ENCODE measurements at regions not wholly inside any gene's neighbourhood (a gene's known extent, or its start where the extent isn't known, plus 50 kb on each side); places are given as distances from the start of the nearest gene placed in this dataset.
"Not testable (repeated sequence)": the region's sequence is repeated elsewhere in the genome, so short reads cannot be mapped to it uniquely, and the experiment has no call there.

- Mint-ChIP-seq H3K27me3 (ENCODE audit: insufficient read depth) (no peaks in the 10 kb centered on the region), H3K9me3 (peaks cover 24% of the 10 kb centered on the region), H3K4me3 (no peak overlapping the region), H3K4me1 (ENCODE audit: low read depth) (no peaks in the 10 kb centered on the region), H3K27ac (no peak overlapping the region), H3K36me3 (ENCODE audit: low read depth) (no peaks in the 10 kb centered on the region)
- intact Hi-C loops (cut with micrococcal nuclease), result no loop called here
- DNase-seq (ENCODE audit: low spot score), result no peak
These were observed 313.3 kb upstream of the SFSWAP start for GRCh38 chr12:131397493-131398181.

DNA sequence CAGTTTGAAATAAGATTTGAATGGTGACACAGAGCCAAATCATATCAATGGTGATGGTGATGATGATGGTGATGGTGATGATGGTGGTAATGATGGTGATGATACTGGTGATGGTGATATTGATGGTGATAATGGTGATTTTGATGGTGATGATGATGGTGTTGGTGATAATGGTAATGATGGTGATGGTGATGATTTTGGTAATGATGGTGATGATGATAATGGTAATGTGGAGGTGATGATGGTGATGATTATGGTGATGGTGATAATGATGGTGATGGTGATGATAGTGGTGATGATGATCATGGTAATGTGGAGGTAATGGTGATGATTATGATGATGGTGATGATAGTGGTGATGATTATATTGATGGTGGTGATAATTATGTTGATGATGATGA is 311.9 kb upstream of the SFSWAP start:
- H3K27me3 Mint-ChIP-seq (ENCODE audit: insufficient read depth), result no peaks in the 10 kb centered on the region
- no peaks in the 10 kb centered on the region for H3K36me3 Mint-ChIP-seq (ENCODE audit: low read depth)
- peaks cover 22% of the 10 kb centered on the region for H3K9me3 Mint-ChIP-seq
- H3K4me3 Mint-ChIP-seq, result no peak overlapping the region
- H3K4me1 Mint-ChIP-seq (ENCODE audit: low read depth), result no peaks in the 10 kb centered on the region
- no peak for DNase-seq (ENCODE audit: low spot score)
- intact Hi-C loops (cut with micrococcal nuclease), result no loop called here
- H3K27ac Mint-ChIP-seq, result no peak overlapping the region

DNA sequence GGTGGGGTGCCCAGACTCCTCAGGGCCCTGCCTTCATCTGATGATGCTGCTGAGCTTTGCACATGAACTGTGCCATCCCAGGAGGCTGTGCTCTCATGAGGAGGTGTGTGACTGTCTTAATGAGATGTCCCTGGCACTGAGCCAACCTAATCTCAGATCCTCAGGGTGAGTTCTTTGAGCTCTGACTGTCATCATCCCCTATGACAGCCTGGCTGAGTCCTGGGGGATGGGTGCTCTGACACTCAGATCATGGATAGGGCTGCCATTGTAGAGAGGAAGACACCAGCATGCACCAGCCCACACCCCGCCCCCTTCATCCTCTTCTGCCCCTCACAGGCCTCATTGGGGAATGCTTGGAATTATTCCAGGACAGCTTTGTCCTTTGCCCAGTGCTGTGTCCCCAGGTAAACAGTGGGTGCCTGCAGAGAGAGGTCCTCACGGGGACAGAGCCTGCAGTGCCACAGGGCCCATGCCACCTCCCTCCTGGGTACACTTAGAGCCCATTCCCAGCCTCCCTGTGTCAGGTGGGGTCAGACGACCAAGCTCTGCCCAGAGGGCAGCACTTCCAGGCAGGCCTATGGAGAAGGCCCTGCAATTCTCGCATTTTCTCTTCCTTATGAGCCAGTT is 310.1 kb upstream of the SFSWAP start:
- H3K4me1 Mint-ChIP-seq (ENCODE audit: low read depth); H3K36me3 Mint-ChIP-seq (ENCODE audit: low read depth); intact Hi-C loops (cut with micrococcal nuclease); DNase-seq (ENCODE audit: low spot score); H3K27ac Mint-ChIP-seq; H3K27me3 Mint-ChIP-seq (ENCODE audit: insufficient read depth); H3K4me3 Mint-ChIP-seq: not testable (repeated sequence)
- H3K9me3 Mint-ChIP-seq, result peaks cover 20% of the 10 kb centered on the region

DNA sequence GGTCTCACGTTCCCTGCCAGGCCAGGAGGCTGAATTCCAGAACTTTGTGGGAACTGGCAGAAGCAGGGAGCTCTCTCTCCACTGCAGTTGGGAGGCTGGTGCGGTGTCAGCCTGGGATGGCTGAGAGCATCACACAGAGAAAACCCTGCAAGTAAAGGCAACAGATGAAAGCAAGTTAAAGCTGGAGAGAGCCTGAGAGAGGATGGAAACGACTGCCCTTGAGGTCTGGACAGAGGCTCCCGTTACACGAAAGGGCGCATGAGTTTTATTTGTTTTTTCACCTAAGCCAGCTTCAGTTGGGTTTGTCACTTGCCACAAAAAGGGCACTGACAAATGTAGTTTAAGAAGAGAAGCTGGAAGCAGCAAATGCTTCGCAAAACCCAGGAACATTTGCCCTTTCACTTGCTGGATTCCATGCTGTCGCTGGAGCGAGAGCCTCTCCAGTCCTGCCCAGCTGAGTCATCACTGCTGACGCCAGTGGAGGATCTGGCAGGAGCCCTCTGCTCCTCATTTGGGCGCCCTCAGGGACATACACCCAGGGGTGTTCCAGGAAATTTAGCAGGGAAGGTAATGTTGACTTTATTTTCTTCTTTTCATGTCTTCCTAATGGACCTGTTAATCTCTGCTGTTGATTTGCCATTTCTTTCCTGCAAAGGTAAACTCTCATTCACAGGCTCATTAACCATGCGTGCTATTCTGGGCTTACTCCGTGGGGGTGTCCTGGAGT is 308.8 kb upstream of the SFSWAP start:
- intact Hi-C loops (cut with micrococcal nuclease); H3K4me3 Mint-ChIP-seq; H3K27me3 Mint-ChIP-seq (ENCODE audit: insufficient read depth); H3K36me3 Mint-ChIP-seq (ENCODE audit: low read depth); DNase-seq (ENCODE audit: low spot score); H3K4me1 Mint-ChIP-seq (ENCODE audit: low read depth); H3K27ac Mint-ChIP-seq: not testable (repeated sequence)
- peaks cover 15% of the 10 kb centered on the region for H3K9me3 Mint-ChIP-seq

DNA sequence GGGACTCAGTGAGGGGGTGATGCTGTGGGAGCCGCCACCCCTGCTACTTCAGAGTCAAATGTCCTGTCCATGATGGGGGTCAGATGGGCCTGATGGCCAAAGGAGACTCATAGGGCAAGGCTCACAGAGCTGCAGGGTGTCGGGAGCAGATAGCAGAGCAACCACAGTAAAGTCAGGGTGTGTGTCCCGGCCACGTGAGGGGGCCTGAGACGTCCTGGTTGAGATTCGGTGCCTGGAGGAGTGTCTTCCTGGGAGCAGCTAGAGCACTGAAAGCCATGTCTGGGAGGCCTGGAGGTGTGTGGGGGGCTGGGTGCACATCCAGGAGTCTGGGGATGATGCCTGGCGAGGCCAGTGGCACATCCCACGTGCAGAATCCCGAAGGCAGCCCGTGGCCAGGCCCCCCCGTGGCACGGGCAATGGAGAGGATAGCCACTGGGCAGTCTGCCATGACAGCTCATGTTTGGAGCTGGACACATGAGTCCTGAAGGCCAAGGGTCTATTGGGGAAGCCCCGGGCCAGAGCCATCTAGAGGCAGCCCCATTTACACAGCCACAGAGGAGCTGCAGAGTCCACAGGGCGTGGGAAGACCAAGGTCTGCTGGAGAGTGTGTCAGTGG is 308.0 kb upstream of the SFSWAP start:
- H3K27ac Mint-ChIP-seq, result no peak overlapping the region
- intact Hi-C loops (cut with micrococcal nuclease), result no loop called here
- H3K4me1 Mint-ChIP-seq (ENCODE audit: low read depth), result no peaks in the 10 kb centered on the region
- H3K9me3 Mint-ChIP-seq, result peaks cover 13% of the 10 kb centered on the region
- H3K27me3 Mint-ChIP-seq (ENCODE audit: insufficient read depth), result no peaks in the 10 kb centered on the region
- H3K4me3 Mint-ChIP-seq, result no peak overlapping the region
- DNase-seq (ENCODE audit: low spot score), result no peak
- H3K36me3 Mint-ChIP-seq (ENCODE audit: low read depth), result no peaks in the 10 kb centered on the region

GRCh38 chr12:131403676-131404075 is 307.2 kb upstream of the SFSWAP start:
- Mint-ChIP-seq H3K4me1 (ENCODE audit: low read depth) (no peaks in the 10 kb centered on the region), H3K36me3 (ENCODE audit: low read depth) (no peaks in the 10 kb centered on the region), H3K4me3 (no peak overlapping the region), H3K9me3 (peaks cover 5% of the 10 kb centered on the region), H3K27me3 (ENCODE audit: insufficient read depth) (no peaks in the 10 kb centered on the region), H3K27ac (no peak overlapping the region)
- intact Hi-C loops (cut with micrococcal nuclease), result no loop called here
- no peak for DNase-seq (ENCODE audit: low spot score)

- no peaks in the 10 kb centered on the region for H3K9me3 Mint-ChIP-seq
- intact Hi-C loops (cut with micrococcal nuclease), result no loop called here
- no peaks in the 10 kb centered on the region for H3K4me1 Mint-ChIP-seq (ENCODE audit: low read depth)
- no peak overlapping the region for H3K27ac Mint-ChIP-seq
- no peaks in the 10 kb centered on the region for H3K27me3 Mint-ChIP-seq (ENCODE audit: insufficient read depth)
- no peaks in the 10 kb centered on the region for H3K36me3 Mint-ChIP-seq (ENCODE audit: low read depth)
- DNase-seq (ENCODE audit: low spot score), result no peak
- no peak overlapping the region for H3K4me3 Mint-ChIP-seq
These were observed 306.2 kb upstream of the SFSWAP start for GRCh38 chr12:131404705-131405104.

GRCh38 chr12:131407221-131408035 is 303.5 kb upstream of the SFSWAP start:
- no peak overlapping the region for H3K4me3 Mint-ChIP-seq
- no peaks in the 10 kb centered on the region for H3K9me3 Mint-ChIP-seq
- H3K4me1 Mint-ChIP-seq (ENCODE audit: low read depth), result no peaks in the 10 kb centered on the region
- H3K27me3 Mint-ChIP-seq (ENCODE audit: insufficient read depth), result peaks cover under 1% of the 10 kb centered on the region
- H3K27ac Mint-ChIP-seq, result no peak overlapping the region
- intact Hi-C loops (cut with micrococcal nuclease), result no loop called here
- H3K36me3 Mint-ChIP-seq (ENCODE audit: low read depth), result no peaks in the 10 kb centered on the region
- no peak for DNase-seq (ENCODE audit: low spot score)

DNA sequence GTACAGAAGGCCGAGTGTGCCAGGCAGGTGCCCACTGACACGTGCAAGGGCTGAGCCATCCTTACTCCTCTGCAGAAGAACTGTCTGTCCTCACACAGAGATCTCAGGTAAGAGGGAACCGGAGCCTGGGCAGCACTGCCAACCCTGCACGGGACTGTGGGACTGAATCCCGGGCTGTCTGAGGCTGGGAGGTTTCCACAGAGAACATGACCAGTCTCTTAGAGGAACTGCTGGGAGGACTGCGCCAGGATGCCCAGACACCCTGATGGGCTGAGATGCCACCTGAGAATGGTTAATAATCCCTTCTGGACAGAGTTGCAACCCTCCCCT is 302.9 kb upstream of the SFSWAP start:
- Mint-ChIP-seq H3K4me3 (no peak overlapping the region), H3K27me3 (ENCODE audit: insufficient read depth) (peaks cover 1% of the 10 kb centered on the region), H3K4me1 (ENCODE audit: low read depth) (no peaks in the 10 kb centered on the region), H3K27ac (no peak overlapping the region), H3K9me3 (no peaks in the 10 kb centered on the region), H3K36me3 (ENCODE audit: low read depth) (no peaks in the 10 kb centered on the region)
- intact Hi-C loops (cut with micrococcal nuclease), result no loop called here
- DNase-seq (ENCODE audit: low spot score), result no peak

- Mint-ChIP-seq H3K4me1 (ENCODE audit: low read depth) (no peaks in the 10 kb centered on the region), H3K36me3 (ENCODE audit: low read depth) (no peaks in the 10 kb centered on the region), H3K27ac (no peak overlapping the region), H3K27me3 (ENCODE audit: insufficient read depth) (peaks cover 1% of the 10 kb centered on the region), H3K9me3 (no peaks in the 10 kb centered on the region), H3K4me3 (no peak overlapping the region)
- no peak for DNase-seq (ENCODE audit: low spot score)
- intact Hi-C loops (cut with micrococcal nuclease), result no loop called here
These were observed 302.4 kb upstream of the SFSWAP start for GRCh38 chr12:131408484-131408883.

DNA sequence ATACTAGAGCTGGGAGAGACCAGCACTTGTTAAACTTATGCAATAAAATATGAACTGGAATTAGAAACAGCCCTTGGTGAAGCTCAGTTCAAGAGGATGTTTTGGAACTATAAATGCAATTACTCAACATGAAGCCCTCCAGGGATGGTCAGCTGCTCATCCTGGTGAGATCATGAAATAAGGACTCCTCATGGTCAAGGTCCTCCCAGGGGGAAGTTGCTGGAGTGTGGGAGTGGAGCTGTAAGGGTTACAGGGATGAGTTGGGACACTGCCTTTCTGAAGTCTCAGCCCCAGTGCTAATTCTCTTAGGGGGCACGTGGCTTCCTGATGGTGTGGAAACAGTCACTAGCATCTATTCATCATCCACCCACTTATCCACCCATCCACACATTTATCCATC is 301.7 kb upstream of the SFSWAP start:
- no peak for DNase-seq (ENCODE audit: low spot score)
- Mint-ChIP-seq H3K36me3 (ENCODE audit: low read depth) (no peaks in the 10 kb centered on the region), H3K9me3 (no peaks in the 10 kb centered on the region), H3K27me3 (ENCODE audit: insufficient read depth) (peaks cover 1% of the 10 kb centered on the region), H3K4me3 (no peak overlapping the region), H3K27ac (no peak overlapping the region), H3K4me1 (ENCODE audit: low read depth) (no peaks in the 10 kb centered on the region)
- intact Hi-C loops (cut with micrococcal nuclease), result no loop called here

- H3K27me3 Mint-ChIP-seq (ENCODE audit: insufficient read depth); intact Hi-C loops (cut with micrococcal nuclease); H3K4me3 Mint-ChIP-seq; DNase-seq (ENCODE audit: low spot score); H3K4me1 Mint-ChIP-seq (ENCODE audit: low read depth); H3K27ac Mint-ChIP-seq; H3K9me3 Mint-ChIP-seq; H3K36me3 Mint-ChIP-seq (ENCODE audit: low read depth): not testable (repeated sequence)
These were observed 299.1 kb upstream of the SFSWAP start for GRCh38 chr12:131411827-131412226.

Data from activated T-helper 1 cell treated with anti-CD3 and anti-CD28 coated beads, Interleukin-12 subunit alpha, Interleukin-12 subunit beta, Interleukin-2, Interleukin-4 antibody, amounts not matched to agents 30 ng/mL and 10 ng/mL and 1 ng/mL, durations not matched to agents 14 hours and 24 hours and 36 hours (primary cell).